ENCODE measurements at regions not wholly inside any gene's neighbourhood (a gene's known extent, or its start where the extent isn't known, plus 50 kb on each side); places are given as distances from the start of the nearest gene placed in this dataset.

DNA sequence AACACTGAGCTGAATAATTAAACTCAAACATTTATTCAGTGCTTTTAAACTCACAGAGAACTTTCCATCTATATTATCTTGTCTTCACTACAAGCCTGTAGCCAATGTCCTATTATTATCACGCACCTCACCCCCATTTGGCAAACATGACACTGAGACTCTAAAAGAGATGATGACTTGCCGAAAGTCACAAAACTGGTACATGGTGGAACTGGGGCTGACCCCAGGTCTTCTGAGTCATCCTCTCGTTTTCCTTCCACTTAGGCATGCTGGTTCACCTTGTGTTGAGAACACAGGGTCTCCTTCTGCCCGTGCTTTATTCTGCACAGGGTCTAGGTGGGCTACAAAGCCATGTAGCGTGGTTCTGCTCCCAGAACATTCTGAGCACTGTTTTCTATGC lies 230.0 kb upstream of the MGAT5 start:
- Histone ChIP-seq H4K20me1 (ENCODE audit: insufficient read depth, low read length) (no peaks in the 10 kb centered on the region), H3K4me3 (ENCODE audit: insufficient read depth, low read length) (no peak overlapping the region), H2AFZ (ENCODE audit: low read length) (no peak overlapping the region), H3K79me2 (ENCODE audit: insufficient read depth, low read length) (no peaks in the 10 kb centered on the region), H3K9me3 (ENCODE audit: low read depth, low read length) (no peaks in the 10 kb centered on the region), H3K27ac (ENCODE audit: low read depth, low read length) (no peak overlapping the region), H3K4me1 (ENCODE audit: insufficient read depth, low read length) (no peaks in the 10 kb centered on the region), H3K4me2 (ENCODE audit: insufficient read depth, low read length) (no peak overlapping the region), H3K27me3 (ENCODE audit: insufficient read depth, low read length) (peaks cover 16% of the 10 kb centered on the region), H3K36me3 (ENCODE audit: insufficient read depth, low read length) (no peaks in the 10 kb centered on the region)
- no peak for TF ChIP-seq CTCF (IDR thresholded peaks at IDR 0.05; ENCODE audit: extremely low read depth, low read depth, low read length)
- DNase-seq (ENCODE audit: insufficient read length, low spot score, missing footprints), result no peak

DNA sequence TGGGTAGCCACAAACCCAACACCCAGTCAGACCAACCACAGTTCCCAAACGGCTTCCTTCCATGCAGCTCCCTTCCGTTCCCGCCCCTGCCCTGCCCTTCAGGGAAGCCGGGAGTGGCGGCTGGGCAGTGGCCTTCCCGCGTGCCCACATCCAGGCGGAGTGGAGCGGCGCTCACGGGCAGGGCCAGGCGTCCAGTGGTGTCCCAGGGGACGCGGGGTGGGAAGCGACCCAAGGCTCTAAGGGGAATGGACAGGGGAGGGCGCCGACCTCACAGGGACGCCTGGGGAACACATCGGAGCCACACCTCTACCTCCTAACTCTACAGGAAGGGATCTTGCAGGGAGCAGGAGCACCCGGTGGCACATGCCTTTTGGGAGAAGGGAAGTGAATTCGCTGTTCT lies 225.9 kb upstream of the MGAT5 start:
- TF ChIP-seq CTCF (IDR thresholded peaks at IDR 0.05; ENCODE audit: extremely low read depth, low read depth, low read length), result no peak
- no peak overlapping the region for H3K4me2 ChIP-seq (ENCODE audit: insufficient read depth, low read length)
- no peaks in the 10 kb centered on the region for H3K36me3 ChIP-seq (ENCODE audit: insufficient read depth, low read length)
- H3K79me2 ChIP-seq (ENCODE audit: insufficient read depth, low read length), result no peaks in the 10 kb centered on the region
- H3K27ac ChIP-seq (ENCODE audit: low read depth, low read length), result no peak overlapping the region
- no peak for DNase-seq (ENCODE audit: insufficient read length, low spot score, missing footprints)
- H2AFZ ChIP-seq (ENCODE audit: low read length), result no peak overlapping the region
- H3K27me3 ChIP-seq (ENCODE audit: insufficient read depth, low read length), result peaks cover 23% of the 10 kb centered on the region
- no peaks in the 10 kb centered on the region for H4K20me1 ChIP-seq (ENCODE audit: insufficient read depth, low read length)
- H3K4me3 ChIP-seq (ENCODE audit: insufficient read depth, low read length), result no peak overlapping the region
- H3K4me1 ChIP-seq (ENCODE audit: insufficient read depth, low read length), result no peaks in the 10 kb centered on the region
- no peaks in the 10 kb centered on the region for H3K9me3 ChIP-seq (ENCODE audit: low read depth, low read length)

DNA sequence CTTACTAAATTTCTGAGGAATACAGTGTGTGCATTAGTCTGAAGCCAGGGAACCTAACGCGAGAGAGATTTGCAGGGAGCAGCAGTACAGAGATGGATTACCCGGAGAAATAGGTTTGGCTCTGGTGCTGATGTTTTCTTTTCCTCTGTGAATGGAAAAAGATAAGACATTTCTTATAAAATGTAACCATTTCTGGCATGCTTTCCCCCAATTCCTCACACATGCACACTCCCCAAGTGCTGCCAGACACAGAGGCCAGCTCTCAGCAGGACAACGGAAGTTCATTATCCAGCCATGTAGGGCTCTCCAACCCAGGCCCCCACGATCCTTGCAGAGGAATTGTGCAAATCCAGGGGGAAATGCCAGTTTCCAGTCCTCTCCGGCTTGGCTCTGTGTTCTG lies 224.5 kb upstream of the MGAT5 start:
- Histone ChIP-seq H3K4me1 (ENCODE audit: insufficient read depth, low read length) (no peaks in the 10 kb centered on the region), H3K27me3 (ENCODE audit: insufficient read depth, low read length) (peaks cover 23% of the 10 kb centered on the region), H3K79me2 (ENCODE audit: insufficient read depth, low read length) (no peaks in the 10 kb centered on the region), H4K20me1 (ENCODE audit: insufficient read depth, low read length) (no peaks in the 10 kb centered on the region), H3K4me3 (ENCODE audit: insufficient read depth, low read length) (no peak overlapping the region), H2AFZ (ENCODE audit: low read length) (no peak overlapping the region), H3K27ac (ENCODE audit: low read depth, low read length) (no peak overlapping the region), H3K4me2 (ENCODE audit: insufficient read depth, low read length) (no peak overlapping the region), H3K36me3 (ENCODE audit: insufficient read depth, low read length) (no peaks in the 10 kb centered on the region), H3K9me3 (ENCODE audit: low read depth, low read length) (no peaks in the 10 kb centered on the region)
- DNase-seq (ENCODE audit: insufficient read length, low spot score, missing footprints), result no peak
- TF ChIP-seq CTCF (IDR thresholded peaks at IDR 0.05; ENCODE audit: extremely low read depth, low read depth, low read length), result no peak

GRCh38 chr2:134031539-134031938 lies 222.3 kb upstream of the MGAT5 start:
- Histone ChIP-seq H3K4me1 (ENCODE audit: insufficient read depth, low read length) (no peaks in the 10 kb centered on the region), H3K4me3 (ENCODE audit: insufficient read depth, low read length) (no peak overlapping the region), H3K36me3 (ENCODE audit: insufficient read depth, low read length) (no peaks in the 10 kb centered on the region), H4K20me1 (ENCODE audit: insufficient read depth, low read length) (no peaks in the 10 kb centered on the region), H3K9me3 (ENCODE audit: low read depth, low read length) (no peaks in the 10 kb centered on the region), H3K27me3 (ENCODE audit: insufficient read depth, low read length) (peaks cover 23% of the 10 kb centered on the region), H3K27ac (ENCODE audit: low read depth, low read length) (no peak overlapping the region), H2AFZ (ENCODE audit: low read length) (no peak overlapping the region), H3K4me2 (ENCODE audit: insufficient read depth, low read length) (no peak overlapping the region), H3K79me2 (ENCODE audit: insufficient read depth, low read length) (no peaks in the 10 kb centered on the region)
- TF ChIP-seq CTCF (IDR thresholded peaks at IDR 0.05; ENCODE audit: extremely low read depth, low read depth, low read length), result no peak
- no peak for DNase-seq (ENCODE audit: insufficient read length, low spot score, missing footprints)
